Choroid plexus epithelial cell (primary cell): ENCODE measurements at regions not wholly inside any gene's neighbourhood (a gene's known extent, or its start where the extent isn't known, plus 50 kb on each side); places are given as distances from the start of the nearest gene placed in this dataset.
"Not testable (repeated sequence)": the region's sequence is repeated elsewhere in the genome, so short reads cannot be mapped to it uniquely, and the experiment has no call there.

ENCODE experiments used
- DNase-seq: peaks from one replicate; pipeline ENCODE4 v3.0.0-alpha.2; 2010; ENCODE audit warnings: low read depth
- H3K4me3 ChIP-seq: 2 replicates; pipeline ENCODE4 v1.5.1; 2011; ENCODE audit warnings: low read depth, mild to moderate bottlenecking, control low read depth, low read length, moderate library complexity
- TF ChIP-seq, protein P1 (sequence below): conservative IDR thresholded peaks from 2 replicates; pipeline ENCODE4 v1.5.1; 2011; ENCODE audit warnings: low read depth, mild to moderate bottlenecking, control low read depth, inconsistent platforms, low read length, moderate library complexity

DNA sequence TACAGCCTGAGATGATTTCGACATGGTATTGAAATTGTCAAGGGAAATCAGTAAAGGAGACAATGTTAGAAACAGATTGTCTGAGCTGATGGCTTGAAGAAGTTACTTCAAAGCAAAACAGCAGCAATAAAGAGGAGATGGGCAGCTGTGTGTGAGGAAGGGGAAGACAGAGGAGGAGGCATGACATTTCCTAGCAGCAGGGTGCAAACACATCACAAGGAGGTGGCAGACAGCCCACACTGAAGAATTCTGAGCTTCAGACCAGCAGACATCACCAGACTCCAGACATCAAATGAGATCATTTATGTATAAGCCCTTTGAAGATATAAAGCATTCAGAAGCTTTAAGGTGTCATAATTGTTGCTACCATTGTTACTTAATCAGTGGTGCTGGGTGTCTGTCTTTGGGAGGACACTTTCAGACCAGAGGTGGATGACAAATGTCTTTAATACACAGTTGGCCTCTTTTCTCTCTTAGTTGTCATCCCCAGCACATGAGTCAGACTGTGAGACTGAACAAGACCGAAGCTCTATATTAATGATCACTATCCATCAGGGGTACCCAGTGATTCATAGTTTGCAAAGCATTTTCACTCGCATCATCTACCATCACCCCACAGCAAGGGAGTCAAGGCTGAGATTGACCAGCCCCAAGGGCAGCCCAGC lies 203.9 kb downstream of the MINAR1 start:
- DNase-seq = peak; percentile 68
- H3K4me3 ChIP-seq = no peak overlapping the region
- TF ChIP-seq, protein P1, sequence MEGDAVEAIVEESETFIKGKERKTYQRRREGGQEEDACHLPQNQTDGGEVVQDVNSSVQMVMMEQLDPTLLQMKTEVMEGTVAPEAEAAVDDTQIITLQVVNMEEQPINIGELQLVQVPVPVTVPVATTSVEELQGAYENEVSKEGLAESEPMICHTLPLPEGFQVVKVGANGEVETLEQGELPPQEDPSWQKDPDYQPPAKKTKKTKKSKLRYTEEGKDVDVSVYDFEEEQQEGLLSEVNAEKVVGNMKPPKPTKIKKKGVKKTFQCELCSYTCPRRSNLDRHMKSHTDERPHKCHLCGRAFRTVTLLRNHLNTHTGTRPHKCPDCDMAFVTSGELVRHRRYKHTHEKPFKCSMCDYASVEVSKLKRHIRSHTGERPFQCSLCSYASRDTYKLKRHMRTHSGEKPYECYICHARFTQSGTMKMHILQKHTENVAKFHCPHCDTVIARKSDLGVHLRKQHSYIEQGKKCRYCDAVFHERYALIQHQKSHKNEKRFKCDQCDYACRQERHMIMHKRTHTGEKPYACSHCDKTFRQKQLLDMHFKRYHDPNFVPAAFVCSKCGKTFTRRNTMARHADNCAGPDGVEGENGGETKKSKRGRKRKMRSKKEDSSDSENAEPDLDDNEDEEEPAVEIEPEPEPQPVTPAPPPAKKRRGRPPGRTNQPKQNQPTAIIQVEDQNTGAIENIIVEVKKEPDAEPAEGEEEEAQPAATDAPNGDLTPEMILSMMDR = no peak

DNA sequence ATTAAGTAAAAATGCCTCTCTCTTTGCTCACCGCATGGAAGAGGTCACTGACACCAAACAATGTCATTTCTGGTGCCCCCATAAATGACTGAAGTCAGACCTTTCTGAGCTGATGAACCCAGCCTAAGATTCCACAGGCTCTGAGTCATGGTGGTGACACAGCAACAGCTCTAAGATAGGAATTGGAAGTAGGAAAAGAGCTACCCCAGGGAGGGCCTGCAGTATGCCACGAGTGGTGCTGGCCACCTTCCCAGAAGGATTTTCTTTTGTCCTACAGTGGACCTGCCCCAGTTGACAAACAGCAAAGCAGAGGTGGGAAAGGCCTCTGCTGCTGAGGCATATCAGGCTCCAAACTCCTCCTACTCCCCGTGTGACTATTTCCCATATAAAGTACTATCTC lies 208.1 kb downstream of the MINAR1 start:
- peak; percentile 71 for DNase-seq
- H3K4me3 ChIP-seq = no peak overlapping the region
- TF ChIP-seq, protein P1 = no peak

DNA sequence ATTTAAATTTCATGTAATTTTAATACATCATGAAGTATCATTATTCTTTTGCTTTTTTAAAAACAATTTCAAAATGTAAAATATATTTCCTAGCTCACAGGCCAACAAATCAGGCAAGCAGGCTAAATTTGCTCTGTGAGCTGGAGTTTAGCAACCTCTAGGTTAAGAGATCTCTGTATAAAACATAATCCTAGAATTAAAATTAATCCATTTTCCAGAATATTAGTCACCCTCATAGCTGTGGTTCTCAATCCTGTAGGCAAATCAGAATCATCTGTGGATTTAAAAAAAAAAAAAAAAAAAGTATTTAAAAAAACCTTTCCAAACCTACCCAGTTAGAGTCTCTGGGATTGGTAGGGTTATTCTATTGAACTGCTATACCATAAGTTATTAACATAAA lies 209.7 kb downstream of the MINAR1 start:
- H3K4me3 ChIP-seq = no peak overlapping the region
- TF ChIP-seq, protein P1 = no peak
- DNase-seq = no peak

DNA sequence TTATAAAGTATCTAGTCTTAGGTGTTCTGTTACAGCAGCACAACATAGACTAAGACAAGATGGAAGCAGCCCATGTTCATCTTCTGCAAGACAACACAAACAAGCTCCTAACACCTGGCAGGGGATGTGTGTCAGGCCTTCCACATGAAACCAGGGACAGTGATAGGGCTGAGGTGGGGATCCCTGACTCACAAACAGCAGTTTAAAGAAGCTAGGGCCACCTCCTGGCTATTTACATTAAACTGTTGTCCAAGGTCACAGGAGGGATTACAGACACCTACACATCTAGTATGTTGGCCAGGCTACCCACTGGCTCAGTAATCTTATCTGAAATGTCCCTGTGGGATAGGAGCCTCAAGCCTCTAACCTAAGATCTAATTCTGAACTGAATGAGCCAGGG lies 211.3 kb downstream of the MINAR1 start:
- DNase-seq = no peak
- TF ChIP-seq, protein P1 = no peak
- no peak overlapping the region for H3K4me3 ChIP-seq

DNA sequence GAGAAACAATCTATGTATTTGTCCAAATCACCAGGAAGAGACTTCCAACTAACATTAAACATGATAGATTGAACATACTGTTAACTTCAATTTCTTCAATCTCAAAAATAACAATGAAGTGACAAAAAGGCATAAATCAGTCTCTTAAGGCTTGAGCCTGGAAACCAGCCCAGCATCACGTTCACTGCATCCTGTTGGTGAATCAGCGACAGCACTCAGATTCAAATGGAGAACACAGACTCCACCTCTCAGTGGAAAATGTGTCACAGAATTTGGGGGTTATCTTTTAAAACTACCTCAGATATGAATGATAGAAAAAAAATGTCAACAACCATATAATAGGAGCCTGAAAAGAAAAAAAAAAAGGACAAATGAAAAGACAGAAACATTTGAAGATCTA lies 212.0 kb downstream of the MINAR1 start:
- no peak overlapping the region for H3K4me3 ChIP-seq
- TF ChIP-seq, protein P1 = no peak
- peak; percentile 70 for DNase-seq

DNA sequence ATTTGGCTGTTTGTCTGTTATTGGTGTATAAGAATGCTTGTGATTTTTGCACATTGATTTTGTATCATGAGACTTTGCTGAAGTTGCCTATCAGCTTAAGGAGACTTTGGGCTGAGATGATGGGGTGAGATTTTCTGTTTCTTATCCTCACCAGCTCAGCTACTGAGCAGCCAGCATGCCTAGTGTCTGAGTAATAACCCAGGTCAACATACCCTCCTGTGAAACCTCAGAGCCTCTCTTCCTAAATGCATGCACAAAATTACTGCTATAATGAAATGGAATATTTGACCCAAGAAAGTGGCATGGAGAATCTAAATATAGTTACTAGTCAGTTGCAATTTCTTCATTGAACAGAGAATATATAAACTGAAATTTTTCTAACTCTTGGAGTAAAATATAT lies 220.8 kb downstream of the MINAR1 start:
- peak; percentile 65 for DNase-seq

DNA sequence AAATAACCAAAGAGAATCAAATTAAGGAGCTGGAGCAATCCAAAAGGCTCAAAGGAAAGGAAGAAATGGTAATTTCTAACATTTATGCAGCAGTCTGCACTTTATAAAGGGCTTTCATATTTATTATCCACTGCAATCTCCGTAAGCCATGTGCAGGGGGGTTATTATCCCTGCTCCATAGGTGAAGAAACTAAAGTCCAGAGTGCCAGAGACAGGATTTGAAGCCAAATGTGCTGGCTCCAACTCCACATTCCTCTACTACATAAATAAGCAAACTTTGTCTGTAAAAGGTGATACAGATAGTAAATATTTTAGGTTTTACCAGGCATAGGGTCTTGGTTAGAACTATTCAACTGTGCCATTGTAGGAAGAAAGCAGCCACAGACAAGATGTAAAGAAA lies 221.4 kb downstream of the MINAR1 start:
- TF ChIP-seq, protein P1 = no peak
- H3K4me3 ChIP-seq = no peak overlapping the region

More for the DNA sequence above, 220.8 kb downstream of the MINAR1 start:
- H3K4me3 ChIP-seq = not testable (repeated sequence)

More for the DNA sequence above, 221.4 kb downstream of the MINAR1 start:
- peak; percentile 25 for DNase-seq
